AG10803 (cell line): ENCODE measurements at regions not wholly inside any gene's neighbourhood (a gene's known extent, or its start where the extent isn't known, plus 50 kb on each side); places are given as distances from the start of the nearest gene placed in this dataset.
"Not testable (repeated sequence)": the region's sequence is repeated elsewhere in the genome, so short reads cannot be mapped to it uniquely, and the experiment has no call there.

Experiments
- DNase-seq: peaks from one replicate; pipeline ENCODE4 v3.0.0; 2010; ENCODE audit warnings: low read depth
- H3K4me3 ChIP-seq: 2 replicates; pipeline ENCODE4 v1.5.1; 2011; ENCODE audit warnings: mild to moderate bottlenecking, low read length, control low read depth

DNA sequence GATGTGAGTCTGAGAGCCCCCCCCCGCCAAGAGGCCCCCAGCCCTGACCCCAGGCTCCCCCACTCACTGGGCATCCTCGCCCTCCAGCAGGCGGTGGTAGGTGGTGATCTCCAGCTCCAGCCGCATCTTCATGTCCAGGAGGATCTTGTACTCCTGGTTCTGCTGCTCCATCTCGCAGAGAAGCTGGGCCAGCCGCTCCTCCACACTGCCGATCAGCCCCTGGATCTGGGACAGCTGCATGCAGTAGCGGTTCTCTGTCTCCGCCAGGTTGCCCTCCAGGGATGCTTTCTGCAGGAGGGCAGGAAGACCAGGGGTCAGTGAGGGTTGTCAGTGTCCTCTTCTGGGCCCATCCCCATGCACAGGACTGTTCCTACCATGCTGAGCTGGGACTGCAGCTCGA lies 130.0 kb downstream of the TNFRSF13B start:
- not testable (repeated sequence) for DNase-seq, H3K4me3 ChIP-seq

DNA sequence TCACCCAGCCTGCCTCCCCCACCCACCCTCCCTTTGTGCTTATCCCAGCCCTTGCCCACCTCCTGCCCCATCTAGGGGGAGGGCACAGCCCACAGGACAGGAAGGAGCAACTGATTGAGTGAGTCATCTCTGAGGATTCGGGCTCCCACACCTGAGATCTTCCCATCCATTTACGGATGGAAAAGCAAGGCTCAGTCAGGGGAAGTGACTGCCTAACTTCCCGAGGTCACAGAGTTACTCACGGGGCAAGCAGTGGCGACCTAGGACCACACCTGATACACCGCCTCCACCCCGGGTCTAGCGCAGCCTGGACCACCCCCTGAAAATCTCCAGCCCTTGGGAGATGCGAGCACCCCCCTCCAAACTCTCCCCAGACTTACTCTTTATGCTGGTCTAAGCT lies 131.7 kb downstream of the TNFRSF13B start:
- not testable (repeated sequence) for H3K4me3 ChIP-seq, DNase-seq

DNA sequence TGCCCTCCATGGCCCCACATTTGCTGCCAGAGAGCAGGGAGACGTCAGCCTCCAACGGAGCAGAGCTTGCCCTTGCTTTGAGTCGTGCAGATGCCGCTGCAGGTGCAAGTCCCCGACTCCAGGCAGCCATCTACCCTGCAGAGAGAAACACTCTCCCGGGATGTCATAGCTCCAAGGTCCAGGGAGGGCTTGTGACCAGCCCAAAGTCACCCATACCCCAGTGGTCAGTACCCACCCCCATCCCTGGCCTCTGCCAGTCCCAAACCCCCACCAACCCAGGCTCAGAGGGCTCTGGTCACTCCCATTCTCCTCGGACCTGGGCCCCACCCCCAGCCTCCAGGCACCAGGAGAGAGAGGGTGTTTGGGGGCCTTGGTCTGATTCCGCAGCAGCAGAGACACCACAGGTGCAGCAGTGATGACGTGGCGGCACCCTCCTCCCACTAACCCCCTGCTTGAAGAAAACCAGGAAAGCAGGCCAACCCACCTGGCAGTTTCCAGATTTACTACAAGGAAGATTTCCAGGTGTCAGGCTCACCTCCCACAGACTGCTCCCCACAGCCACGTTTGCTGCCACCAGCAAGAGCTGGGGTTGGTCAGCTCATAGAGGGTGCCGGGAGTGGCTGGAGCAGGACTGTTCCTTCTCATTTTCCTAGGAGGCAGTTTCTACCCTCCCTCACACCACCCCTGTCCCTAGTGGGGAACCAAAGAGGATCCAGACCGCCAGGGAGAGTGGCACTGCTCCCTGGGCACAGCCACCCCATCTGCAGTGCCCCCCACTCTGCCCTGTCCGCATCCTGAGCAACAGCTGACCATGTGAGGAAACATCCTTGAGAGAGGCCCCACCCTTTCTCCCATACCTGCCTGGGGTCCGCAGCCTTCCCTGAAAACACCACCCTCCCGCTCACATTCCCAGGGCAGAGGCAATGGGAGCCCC lies 132.4 kb downstream of the TNFRSF13B start:
- not testable (repeated sequence) for DNase-seq, H3K4me3 ChIP-seq

DNA sequence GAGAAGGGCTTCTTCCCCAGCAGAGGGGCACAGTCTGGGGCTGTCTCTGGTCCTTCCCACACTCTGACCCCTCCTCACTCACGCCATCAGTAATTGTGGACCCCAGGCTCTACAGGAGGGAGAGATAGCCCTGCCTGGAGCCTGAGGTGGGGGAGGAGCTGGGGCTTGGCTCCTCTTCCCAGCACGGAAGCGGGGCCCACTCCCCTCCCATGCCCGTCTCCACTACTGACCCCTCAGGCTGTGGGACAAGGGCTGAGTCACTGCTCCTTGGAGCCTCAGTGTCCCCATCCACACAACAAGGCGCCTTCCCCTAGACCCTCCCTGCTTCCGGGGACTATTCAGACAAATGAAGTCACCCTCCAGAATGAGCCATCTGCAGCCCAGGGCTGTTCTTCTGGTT lies 133.1 kb downstream of the TNFRSF13B start:
- H3K4me3 ChIP-seq, DNase-seq: not testable (repeated sequence)

DNA sequence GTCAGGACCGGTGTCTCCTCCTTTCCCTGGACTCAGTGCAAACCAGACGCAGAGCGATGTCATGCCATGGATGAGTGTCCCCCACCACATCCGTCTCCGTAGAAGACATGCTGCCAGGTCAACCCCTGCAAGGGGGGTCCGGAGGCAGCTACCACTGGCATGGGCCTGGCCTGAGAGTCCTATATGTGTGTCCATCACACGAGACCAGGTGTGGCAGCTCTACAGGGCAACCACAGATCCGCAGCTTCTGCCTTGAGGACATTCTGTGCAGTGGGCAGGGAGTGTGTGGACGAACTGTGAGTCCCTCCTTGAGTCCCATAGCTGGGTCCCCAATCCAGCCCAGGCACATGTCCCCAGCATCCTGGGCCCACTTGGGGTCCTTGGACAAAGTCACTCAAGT lies 133.6 kb downstream of the TNFRSF13B start:
- not testable (repeated sequence) for H3K4me3 ChIP-seq, DNase-seq

DNA sequence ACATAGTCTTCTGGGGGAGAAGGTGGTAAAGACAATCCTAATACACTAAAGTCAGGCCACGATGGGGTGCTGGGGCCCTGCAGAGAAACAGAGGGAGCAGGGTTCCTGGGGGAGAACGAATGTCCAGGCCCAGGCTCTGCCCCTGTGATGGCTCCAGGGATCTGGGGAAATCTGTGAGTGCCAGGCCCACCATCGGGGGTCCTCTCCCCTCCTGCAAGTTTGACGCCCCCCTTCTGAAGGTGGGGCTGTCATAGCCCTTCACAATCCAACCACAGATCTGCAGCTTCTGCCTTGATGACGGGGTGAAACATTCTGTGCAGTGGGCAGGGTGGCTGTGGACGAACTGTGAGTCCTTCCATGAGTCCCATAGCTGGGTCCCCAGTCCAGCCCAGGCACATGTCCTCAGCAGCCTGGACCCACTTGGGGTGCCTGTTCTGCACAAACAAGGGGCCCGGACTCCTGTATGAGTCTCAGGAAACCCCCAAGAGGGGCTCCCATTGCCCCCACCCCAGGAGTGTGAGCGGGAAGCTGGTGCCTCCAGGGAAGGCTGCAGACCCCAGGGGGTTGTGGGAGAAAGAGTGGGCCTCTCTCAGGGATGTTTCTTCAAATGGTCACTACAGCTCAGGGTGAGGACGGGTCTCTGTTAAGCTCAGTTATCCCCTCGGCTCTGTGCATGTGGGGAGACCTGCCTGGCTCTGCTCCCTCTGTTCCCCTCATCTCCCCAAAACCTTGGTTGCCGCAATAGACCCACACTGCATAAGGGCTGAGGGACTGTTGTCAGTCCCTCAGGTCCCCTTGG lies 134.3 kb downstream of the TNFRSF13B start:
- DNase-seq, H3K4me3 ChIP-seq: not testable (repeated sequence)

DNA sequence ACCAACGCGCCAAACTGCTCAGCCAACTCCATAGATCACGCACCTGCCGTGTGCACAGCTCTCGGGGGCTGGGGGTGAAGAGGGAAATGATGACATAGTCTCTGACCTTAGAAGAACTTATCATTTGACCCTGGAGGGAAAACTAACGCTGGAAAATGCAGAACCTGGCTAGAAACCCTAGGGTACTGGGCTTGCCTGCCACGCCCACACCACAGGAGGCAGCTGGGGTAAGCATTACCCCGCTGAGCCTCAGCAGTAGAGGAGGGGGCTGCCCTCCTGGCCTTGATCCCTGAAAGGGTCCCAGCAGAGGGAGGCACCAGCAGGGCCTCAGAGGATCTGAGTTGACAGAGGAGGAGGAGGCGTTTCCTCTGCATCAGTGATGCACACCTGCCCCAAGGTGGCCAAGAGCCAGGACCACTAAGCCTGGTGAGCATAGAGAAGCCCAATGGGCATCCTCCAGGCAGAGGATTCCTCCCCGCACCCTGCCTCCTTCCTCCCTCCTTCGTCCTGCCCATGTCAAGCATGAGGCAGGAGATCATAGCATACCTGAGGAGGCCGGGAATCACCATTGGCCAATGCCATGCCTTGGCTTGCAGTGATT lies 135.5 kb downstream of the TNFRSF13B start:
- not testable (repeated sequence) for H3K4me3 ChIP-seq, DNase-seq

DNA sequence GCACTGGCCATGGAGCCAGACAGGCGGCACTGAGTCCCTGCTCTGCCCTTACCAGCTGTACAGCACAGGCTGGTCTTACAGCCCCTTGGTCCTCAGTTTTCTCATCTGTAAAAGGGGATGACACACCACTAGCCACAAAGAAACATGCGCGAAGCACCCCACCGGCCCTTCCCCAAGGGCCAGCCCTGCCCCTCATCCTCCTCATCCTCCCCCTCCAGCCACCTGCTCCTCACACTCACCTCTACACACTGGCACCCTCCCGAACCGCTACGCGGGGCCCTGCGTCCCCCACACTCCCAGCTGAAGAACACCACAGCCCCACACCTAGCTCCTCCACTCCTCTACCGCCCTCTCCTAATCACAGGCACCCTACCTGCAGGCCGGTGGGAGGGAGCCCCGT lies 138.4 kb downstream of the TNFRSF13B start:
- not testable (repeated sequence) for H3K4me3 ChIP-seq, DNase-seq

DNA sequence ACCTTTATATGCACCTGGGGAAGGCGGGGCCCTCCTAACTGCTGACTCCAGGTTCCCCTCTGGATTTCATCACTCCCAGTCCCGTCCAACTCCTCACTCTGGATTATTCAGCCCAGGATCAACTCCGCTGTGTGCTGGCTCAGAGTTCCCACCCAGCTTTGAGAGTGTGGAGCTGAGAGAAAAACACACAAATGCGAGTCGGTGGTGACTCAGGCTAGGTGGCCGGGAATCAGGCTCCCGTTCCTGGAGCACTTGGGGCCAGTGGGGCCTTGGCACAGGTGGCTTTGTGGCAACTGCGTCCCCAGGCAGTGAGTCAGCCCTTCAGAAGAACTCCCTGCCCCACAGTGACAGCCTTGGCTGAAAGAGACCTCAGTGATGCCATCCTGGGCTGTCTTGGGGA lies 139.1 kb downstream of the TNFRSF13B start:
- H3K4me3 ChIP-seq, DNase-seq: not testable (repeated sequence)

DNA sequence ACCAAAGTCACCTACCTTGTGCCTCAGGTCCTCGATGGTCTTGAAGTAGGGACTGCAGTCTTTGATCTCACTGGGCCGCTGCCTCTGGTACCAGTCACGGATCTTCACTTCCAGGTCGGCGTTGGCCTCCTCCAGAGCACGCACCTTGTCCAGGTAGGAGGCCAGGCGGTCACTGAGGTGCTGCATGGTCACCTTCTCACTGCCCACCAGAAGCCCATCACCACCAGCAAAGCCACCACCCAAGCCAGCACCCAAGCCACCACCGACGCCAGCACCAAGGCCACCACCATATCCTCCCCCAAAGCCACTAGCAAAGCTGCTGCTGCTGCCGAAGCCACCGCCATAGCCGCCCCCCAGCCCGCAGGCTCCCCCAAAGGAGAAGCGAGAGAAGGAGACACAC lies 139.7 kb downstream of the TNFRSF13B start:
- DNase-seq, H3K4me3 ChIP-seq: not testable (repeated sequence)

DNA sequence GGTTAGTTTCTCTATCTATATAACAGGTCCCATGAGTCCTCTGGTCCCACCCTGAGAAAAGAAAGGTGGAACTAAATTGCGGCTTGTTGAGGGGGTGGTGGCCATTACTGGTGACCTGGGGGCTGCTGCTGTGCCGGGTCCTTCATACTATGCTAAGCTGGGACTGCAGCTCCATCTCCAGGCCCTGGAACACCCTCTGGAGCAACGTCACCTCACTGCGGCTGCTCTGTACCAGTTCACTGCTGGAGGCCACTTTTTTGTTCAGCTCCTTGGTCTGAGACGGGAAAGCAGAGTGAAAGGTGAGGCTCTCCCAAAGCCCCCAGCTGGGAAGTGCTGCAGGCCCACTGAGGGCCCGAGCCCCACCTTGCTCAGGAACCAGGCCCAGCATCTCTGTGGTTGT lies 140.7 kb downstream of the CCDC144A start:
- not testable (repeated sequence) for H3K4me3 ChIP-seq, DNase-seq

DNA sequence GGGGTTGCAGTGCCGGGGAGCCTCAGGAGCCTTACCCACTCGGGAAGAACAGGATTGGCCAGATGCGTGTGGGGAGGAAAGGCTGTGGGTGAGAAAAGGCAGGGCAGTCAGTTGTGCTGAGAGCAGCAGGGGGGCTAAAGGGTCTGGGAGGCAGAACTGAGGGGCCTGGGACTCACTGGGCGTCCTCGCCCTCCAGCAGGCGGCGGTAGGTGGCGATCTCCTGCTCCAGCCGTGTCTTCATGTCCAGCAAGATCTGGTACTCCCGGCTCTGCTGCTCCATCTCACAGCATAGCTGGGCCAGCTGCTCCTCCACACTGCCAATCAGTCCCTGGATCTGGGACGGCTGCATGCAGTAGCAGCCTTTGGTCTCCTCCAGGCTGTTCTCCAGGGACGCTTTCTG lies 140.2 kb downstream of the CCDC144A start:
- not testable (repeated sequence) for H3K4me3 ChIP-seq, DNase-seq
